HepG2 (cell line): ENCODE measurements at regions not wholly inside any gene's neighbourhood (a gene's known extent, or its start where the extent isn't known, plus 50 kb on each side); places are given as distances from the start of the nearest gene placed in this dataset.

ENCODE experiments used
- ATAC-seq: fragments of 200-7000 bp; cut with Tn5 transposase; 3 replicates; pipeline ENCODE4 v1.9.1; 2020; ENCODE audit warnings: mild to moderate bottlenecking, moderate library complexity
- BruUV-seq: library from RNA; stranded (reverse); fragments of 400-500 nt; replicated peaks from 2 replicates; lab custom pipeline; 2021; lab: Mats Ljungman, UMichigan
- CTCF ChIA-PET: fragments of 300-600 bp; formaldehyde crosslinking; extraction: SDS; loops from one replicate; lab custom pipeline; 2021; ENCODE audit warnings: low total read pairs, inconsistent platforms, low intra/inter-chr PET ratio; lab: Yijun Ruan, JAX
- POLR2A ChIA-PET: fragments of 350-600 bp; sonication (Branson Sonifier 250); formaldehyde crosslinking; loops from one replicate; lab custom pipeline; 2020; ENCODE audit warnings: antibody characterized with exemption, inconsistent platforms; lab: Yijun Ruan, JAX
- DNase-seq: peaks from one replicate; pipeline ENCODE4 v3.0.0-alpha.2; 2015; ENCODE audit warnings: low spot score
- FAIRE-seq: peaks from 3 replicates; lab custom pipeline; 2011; peaks lifted over from hg19 to GRCh38; lab: Jason Lieb, UNC
- H2AFZ ChIP-seq: one replicate; pipeline ENCODE4 v1.6.1; 2011; ENCODE audit warnings: low read length, inconsistent platforms
- H3K27ac ChIP-seq: fragments of 300-600 bp; 3 replicates; pipeline ENCODE4 v1.8.0; 2011; ENCODE audit warnings: mixed run types, mild to moderate bottlenecking, mixed read lengths, low read length, inconsistent platforms; ENCODE audit not compliant: insufficient read depth; ENCODE audit errors: extremely low read length
- H3K27me3 ChIP-seq, 2 experiments: fragments of 200-600 bp in 1 of 2; 2 replicates in 1 of 2; 3 replicates in 1 of 2; pipeline versions ENCODE4 v1.6.0 to v1.8.0; 2011; ENCODE audit warnings: low read length in 2 of 2, mild to moderate bottlenecking in 2 of 2, moderate library complexity in 2 of 2, inconsistent platforms in 1 of 2; ENCODE audit not compliant: insufficient read depth in 2 of 2, control insufficient read depth in 1 of 2
- H3K36me3 ChIP-seq, 2 experiments: fragments of 200-600 bp in 1 of 2; replicated peaks in 1 of 2; 2 replicates in 1 of 2; 3 replicates in 1 of 2; pipeline versions ENCODE4 v1.5.1 to v1.8.0; 2011; ENCODE audit warnings: low read length in 2 of 2, inconsistent platforms in 1 of 2; ENCODE audit not compliant: insufficient read depth in 2 of 2, control insufficient read depth in 1 of 2
- H3K4me1 ChIP-seq: 2 replicates; pipeline ENCODE4 v1.5.1; 2012; ENCODE audit warnings: low read length, inconsistent platforms; ENCODE audit not compliant: insufficient read depth
- H3K4me2 ChIP-seq: 2 replicates; pipeline ENCODE4 v1.6.0; 2011; ENCODE audit warnings: low read depth, low read length, inconsistent platforms
- H3K4me3 ChIP-seq, 3 experiments: fragments of 200-600 bp in 1 of 3; sonication (generic), shearing (Covaris generic) in 1 of 3; replicated peaks in 1 of 3; 2 replicates each; pipeline ENCODE4 v1.5.1; 2011 to 2016; ENCODE audit warnings: low read length in 3 of 3, inconsistent platforms in 2 of 3, low read depth in 2 of 3, mild to moderate bottlenecking in 2 of 3, control low read depth in 1 of 3, mixed read lengths in 1 of 3; ENCODE audit not compliant: insufficient read depth in 1 of 3
- H3K79me2 ChIP-seq: one replicate; pipeline ENCODE4 v1.6.1; 2011; ENCODE audit warnings: low read length, inconsistent platforms; ENCODE audit not compliant: insufficient read depth
- H3K9ac ChIP-seq: 2 replicates; pipeline ENCODE4 v1.6.0; 2011; ENCODE audit warnings: mild to moderate bottlenecking, low read depth, low read length, inconsistent platforms; ENCODE audit not compliant: insufficient read depth
- H3K9me3 ChIP-seq: 2 replicates; pipeline ENCODE4 v1.5.1; 2012; ENCODE audit warnings: mild to moderate bottlenecking, low read length
- H4K20me1 ChIP-seq: 2 replicates; pipeline ENCODE4 v1.6.0; 2011; ENCODE audit warnings: inconsistent platforms, mild to moderate bottlenecking, low read length, moderate library complexity; ENCODE audit not compliant: insufficient read depth
- BHLHE40 ChIP-seq: IDR thresholded peaks from 2 replicates; pipeline ENCODE4 v1.6.1; 2011; ENCODE audit warnings: low read length, improper control_type of control experiment
- KMT2B ChIP-seq: IDR thresholded peaks from 2 replicates; pipeline ENCODE4 v1.6.1; 2016; ENCODE audit warnings: missing genetic modification reagents, missing compliant biosample characterization
- ZNF12 ChIP-seq: sonication (generic); formaldehyde crosslinking; IDR thresholded peaks from 2 replicates; pipeline ENCODE4 v1.5.0; 2020; ENCODE audit warnings: missing genetic modification reagents
- ZNF230 ChIP-seq: sonication (generic); formaldehyde crosslinking; IDR thresholded peaks from 2 replicates; pipeline ENCODE4 v1.4.0; 2020; ENCODE audit warnings: mild to moderate bottlenecking, missing genetic modification reagents
- ZNF530 ChIP-seq: sonication (generic); formaldehyde crosslinking; IDR thresholded peaks from 2 replicates; pipeline ENCODE4 v1.5.0; 2020; ENCODE audit warnings: low read depth, mild to moderate bottlenecking, missing genetic modification reagents
- ZNF556 ChIP-seq: sonication (generic); formaldehyde crosslinking; IDR thresholded peaks from 2 replicates; pipeline ENCODE4 v1.4.0; 2020; ENCODE audit warnings: mild to moderate bottlenecking, missing genetic modification reagents, borderline replicate concordance
- ZNF644 ChIP-seq: IDR thresholded peaks from 2 replicates; pipeline ENCODE4 v1.6.1; 2016; ENCODE audit warnings: low read depth
- WGBS: methylation state at CpG from one replicate; pipeline ENCODE4 v1.1.6; 2017; ENCODE audit warnings: low lambda C conversion rate; 5-methylcytosine and 5-hydroxymethylcytosine counted together
- in situ Hi-C: cut with HindIII; loops from 2 replicates; pipeline ENCODE4 v1.10.0; 2017; ENCODE audit warnings: low pct_unique_long_range_greater_than_20kb; ENCODE audit not compliant: extremely low pct_ligation_motif_present
- intact Hi-C: fragments of 100-400 bp; cut with micrococcal nuclease; formaldehyde crosslinking; loops from one replicate; pipeline ENCODE4 v1.10.0; 2022; ENCODE audit not compliant: unreplicated experiment
- TF ChIP-seq, protein P1 (sequence below): sonication (generic); formaldehyde crosslinking; IDR thresholded peaks from 2 replicates; pipeline ENCODE4 v1.4.0; 2020; ENCODE audit warnings: missing genetic modification reagents, borderline replicate concordance
- TF ChIP-seq, protein P2 (sequence below): sonication (generic); formaldehyde crosslinking; IDR thresholded peaks from 2 replicates; pipeline ENCODE4 v1.4.0; 2020; ENCODE audit warnings: missing genetic modification reagents, borderline replicate concordance
- TF ChIP-seq, protein P3 (sequence below): sonication (generic); formaldehyde crosslinking; IDR thresholded peaks from 2 replicates; pipeline ENCODE4 v1.5.0; 2020; ENCODE audit warnings: missing genetic modification reagents
- TF ChIP-seq, protein P4 (sequence below): sonication (generic); formaldehyde crosslinking; conservative IDR thresholded peaks from 2 replicates; pipeline ENCODE4 v1.8.1; 2023; ENCODE audit warnings: missing genetic modification reagents
- TF ChIP-seq, protein P5 (sequence below): sonication (generic); formaldehyde crosslinking; IDR thresholded peaks from 2 replicates; pipeline ENCODE4 v1.5.0; 2020; ENCODE audit warnings: missing genetic modification reagents

DNA sequence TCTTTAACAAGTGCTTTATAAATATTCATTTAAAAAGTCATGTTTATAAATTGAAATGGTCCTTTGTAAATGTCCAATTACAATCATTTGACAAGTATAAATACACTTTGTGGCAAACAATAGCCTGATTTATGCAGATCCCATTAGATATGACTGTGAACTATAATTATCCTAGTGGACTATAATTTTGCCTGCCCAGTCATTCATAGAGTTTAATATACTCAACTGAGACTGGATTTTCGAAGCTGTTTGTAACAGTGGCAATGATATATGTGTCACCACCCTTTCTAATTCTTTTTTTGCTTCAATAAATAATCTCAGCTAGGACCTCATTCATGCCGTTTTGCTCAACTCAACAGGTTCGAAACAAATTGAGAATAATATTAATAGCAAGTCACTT lies 732.0 kb downstream of the PCDH18 start:
- FAIRE-seq (no peak), DNase-seq (no peak), ATAC-seq (no peak)
- Histone ChIP-seq H3K4me3 (no peak overlapping the region), H3K36me3 (no peaks in the 10 kb centered on the region), H3K27me3 (no peaks in the 10 kb centered on the region), H2AFZ (no peak overlapping the region)
- POLR2A ChIA-PET: no interaction called here
- WGBS: 1% methylated on average over 3 of the region's 3 CpGs
- TF ChIP-seq, protein P1, sequence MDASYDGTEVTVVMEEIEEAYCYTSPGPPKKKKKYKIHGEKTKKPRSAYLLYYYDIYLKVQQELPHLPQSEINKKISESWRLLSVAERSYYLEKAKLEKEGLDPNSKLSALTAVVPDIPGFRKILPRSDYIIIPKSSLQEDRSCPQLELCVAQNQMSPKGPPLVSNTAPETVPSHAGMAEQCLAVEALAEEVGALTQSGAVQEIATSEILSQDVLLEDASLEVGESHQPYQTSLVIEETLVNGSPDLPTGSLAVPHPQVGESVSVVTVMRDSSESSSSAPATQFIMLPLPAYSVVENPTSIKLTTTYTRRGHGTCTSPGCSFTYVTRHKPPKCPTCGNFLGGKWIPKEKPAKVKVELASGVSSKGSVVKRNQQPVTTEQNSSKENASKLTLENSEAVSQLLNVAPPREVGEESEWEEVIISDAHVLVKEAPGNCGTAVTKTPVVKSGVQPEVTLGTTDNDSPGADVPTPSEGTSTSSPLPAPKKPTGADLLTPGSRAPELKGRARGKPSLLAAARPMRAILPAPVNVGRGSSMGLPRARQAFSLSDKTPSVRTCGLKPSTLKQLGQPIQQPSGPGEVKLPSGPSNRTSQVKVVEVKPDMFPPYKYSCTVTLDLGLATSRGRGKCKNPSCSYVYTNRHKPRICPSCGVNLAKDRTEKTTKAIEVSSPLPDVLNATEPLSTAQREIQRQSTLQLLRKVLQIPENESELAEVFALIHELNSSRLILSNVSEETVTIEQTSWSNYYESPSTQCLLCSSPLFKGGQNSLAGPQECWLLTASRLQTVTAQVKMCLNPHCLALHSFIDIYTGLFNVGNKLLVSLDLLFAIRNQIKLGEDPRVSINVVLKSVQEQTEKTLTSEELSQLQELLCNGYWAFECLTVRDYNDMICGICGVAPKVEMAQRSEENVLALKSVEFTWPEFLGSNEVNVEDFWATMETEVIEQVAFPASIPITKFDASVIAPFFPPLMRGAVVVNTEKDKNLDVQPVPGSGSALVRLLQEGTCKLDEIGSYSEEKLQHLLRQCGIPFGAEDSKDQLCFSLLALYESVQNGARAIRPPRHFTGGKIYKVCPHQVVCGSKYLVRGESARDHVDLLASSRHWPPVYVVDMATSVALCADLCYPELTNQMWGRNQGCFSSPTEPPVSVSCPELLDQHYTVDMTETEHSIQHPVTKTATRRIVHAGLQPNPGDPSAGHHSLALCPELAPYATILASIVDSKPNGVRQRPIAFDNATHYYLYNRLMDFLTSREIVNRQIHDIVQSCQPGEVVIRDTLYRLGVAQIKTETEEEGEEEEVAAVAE (CRISPR knock-in tag): no peak
- TF ChIP-seq, protein P2, sequence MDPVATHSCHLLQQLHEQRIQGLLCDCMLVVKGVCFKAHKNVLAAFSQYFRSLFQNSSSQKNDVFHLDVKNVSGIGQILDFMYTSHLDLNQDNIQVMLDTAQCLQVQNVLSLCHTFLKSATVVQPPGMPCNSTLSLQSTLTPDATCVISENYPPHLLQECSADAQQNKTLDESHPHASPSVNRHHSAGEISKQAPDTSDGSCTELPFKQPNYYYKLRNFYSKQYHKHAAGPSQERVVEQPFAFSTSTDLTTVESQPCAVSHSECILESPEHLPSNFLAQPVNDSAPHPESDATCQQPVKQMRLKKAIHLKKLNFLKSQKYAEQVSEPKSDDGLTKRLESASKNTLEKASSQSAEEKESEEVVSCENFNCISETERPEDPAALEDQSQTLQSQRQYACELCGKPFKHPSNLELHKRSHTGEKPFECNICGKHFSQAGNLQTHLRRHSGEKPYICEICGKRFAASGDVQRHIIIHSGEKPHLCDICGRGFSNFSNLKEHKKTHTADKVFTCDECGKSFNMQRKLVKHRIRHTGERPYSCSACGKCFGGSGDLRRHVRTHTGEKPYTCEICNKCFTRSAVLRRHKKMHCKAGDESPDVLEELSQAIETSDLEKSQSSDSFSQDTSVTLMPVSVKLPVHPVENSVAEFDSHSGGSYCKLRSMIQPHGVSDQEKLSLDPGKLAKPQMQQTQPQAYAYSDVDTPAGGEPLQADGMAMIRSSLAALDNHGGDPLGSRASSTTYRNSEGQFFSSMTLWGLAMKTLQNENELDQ (CRISPR knock-in tag): no peak
- TF ChIP-seq ZNF530: no peak
- TF ChIP-seq ZNF556 (CRISPR knock-in tag): no peak
- TF ChIP-seq, protein P3, sequence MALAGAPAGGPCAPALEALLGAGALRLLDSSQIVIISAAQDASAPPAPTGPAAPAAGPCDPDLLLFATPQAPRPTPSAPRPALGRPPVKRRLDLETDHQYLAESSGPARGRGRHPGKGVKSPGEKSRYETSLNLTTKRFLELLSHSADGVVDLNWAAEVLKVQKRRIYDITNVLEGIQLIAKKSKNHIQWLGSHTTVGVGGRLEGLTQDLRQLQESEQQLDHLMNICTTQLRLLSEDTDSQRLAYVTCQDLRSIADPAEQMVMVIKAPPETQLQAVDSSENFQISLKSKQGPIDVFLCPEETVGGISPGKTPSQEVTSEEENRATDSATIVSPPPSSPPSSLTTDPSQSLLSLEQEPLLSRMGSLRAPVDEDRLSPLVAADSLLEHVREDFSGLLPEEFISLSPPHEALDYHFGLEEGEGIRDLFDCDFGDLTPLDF (CRISPR knock-in tag): no peak
- TF ChIP-seq, protein P4, sequence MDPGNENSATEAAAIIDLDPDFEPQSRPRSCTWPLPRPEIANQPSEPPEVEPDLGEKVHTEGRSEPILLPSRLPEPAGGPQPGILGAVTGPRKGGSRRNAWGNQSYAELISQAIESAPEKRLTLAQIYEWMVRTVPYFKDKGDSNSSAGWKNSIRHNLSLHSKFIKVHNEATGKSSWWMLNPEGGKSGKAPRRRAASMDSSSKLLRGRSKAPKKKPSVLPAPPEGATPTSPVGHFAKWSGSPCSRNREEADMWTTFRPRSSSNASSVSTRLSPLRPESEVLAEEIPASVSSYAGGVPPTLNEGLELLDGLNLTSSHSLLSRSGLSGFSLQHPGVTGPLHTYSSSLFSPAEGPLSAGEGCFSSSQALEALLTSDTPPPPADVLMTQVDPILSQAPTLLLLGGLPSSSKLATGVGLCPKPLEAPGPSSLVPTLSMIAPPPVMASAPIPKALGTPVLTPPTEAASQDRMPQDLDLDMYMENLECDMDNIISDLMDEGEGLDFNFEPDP (CRISPR knock-in tag): no peak
- no peak for TF ChIP-seq ZNF230
- TF ChIP-seq KMT2B (CRISPR knock-in tag): no peak
- TF ChIP-seq BHLHE40: no peak
- no peak for TF ChIP-seq ZNF644 (CRISPR knock-in tag)
- TF ChIP-seq, protein P5, sequence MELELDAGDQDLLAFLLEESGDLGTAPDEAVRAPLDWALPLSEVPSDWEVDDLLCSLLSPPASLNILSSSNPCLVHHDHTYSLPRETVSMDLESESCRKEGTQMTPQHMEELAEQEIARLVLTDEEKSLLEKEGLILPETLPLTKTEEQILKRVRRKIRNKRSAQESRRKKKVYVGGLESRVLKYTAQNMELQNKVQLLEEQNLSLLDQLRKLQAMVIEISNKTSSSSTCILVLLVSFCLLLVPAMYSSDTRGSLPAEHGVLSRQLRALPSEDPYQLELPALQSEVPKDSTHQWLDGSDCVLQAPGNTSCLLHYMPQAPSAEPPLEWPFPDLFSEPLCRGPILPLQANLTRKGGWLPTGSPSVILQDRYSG (CRISPR knock-in tag): no peak
- no peak for TF ChIP-seq ZNF12 (CRISPR knock-in tag)
- TF ChIP-seq, all 625 proteins: peak for 0
- no peaks in the 10 kb centered on the region for H3K79me2 ChIP-seq
- BruUV-seq: no TSS peak
- no peak overlapping the region for H3K4me2 ChIP-seq
- in situ Hi-C loops: no loop called here
- H3K4me1 ChIP-seq: no peaks in the 10 kb centered on the region
- H3K9ac ChIP-seq: no peak overlapping the region
- intact Hi-C loops: no loop called here
- H3K27ac ChIP-seq: no peak overlapping the region
- CTCF ChIA-PET: no interaction called here
- H4K20me1 ChIP-seq: no peaks in the 10 kb centered on the region
- H3K9me3 ChIP-seq: no peaks in the 10 kb centered on the region
